Large intestine (tissue), 3 donors: ENCODE measurements at regions not wholly inside any gene's neighbourhood (a gene's known extent, or its start where the extent isn't known, plus 50 kb on each side); places are given as distances from the start of the nearest gene placed in this dataset.
"Not testable (repeated sequence)": the region's sequence is repeated elsewhere in the genome, so short reads cannot be mapped to it uniquely, and the experiment has no call there.

Experiments
- DNase-seq, 2 donors: peaks; one replicate each; pipeline versions ENCODE4 v3.0.0 to v3.0.0-alpha.2; 2013
- H3K27ac ChIP-seq: one replicate; pipeline ENCODE4 v1.5.1; 2013; ENCODE audit warnings: low read length
- H3K27me3 ChIP-seq: 2 replicates; pipeline ENCODE4 v1.6.1; 2013; ENCODE audit warnings: low read length; ENCODE audit not compliant: control insufficient read depth, insufficient read depth
- H3K36me3 ChIP-seq: 2 replicates; pipeline ENCODE4 v1.6.1; 2013; ENCODE audit warnings: low read length; ENCODE audit not compliant: control insufficient read depth, insufficient read depth
- H3K4me1 ChIP-seq: one replicate; pipeline ENCODE4 v1.6.1; 2013; ENCODE audit warnings: low read length; ENCODE audit not compliant: control insufficient read depth, insufficient read depth
- H3K4me3 ChIP-seq: one replicate; pipeline ENCODE4 v1.5.1; 2013; ENCODE audit warnings: low read length
- H3K9me3 ChIP-seq: one replicate; pipeline ENCODE4 v1.6.1; 2013; ENCODE audit warnings: mild to moderate bottlenecking, low read depth, low read length, moderate library complexity; ENCODE audit not compliant: control insufficient read depth
- WGBS: methylation state at CpG from one replicate; pipeline ENCODE4 v1.1.5; 2013; ENCODE audit warnings: low lambda C conversion rate; ENCODE audit not compliant: insufficient coverage; 5-methylcytosine and 5-hydroxymethylcytosine counted together

GRCh38 chr20:47427746-47428145, 71.2 kb upstream of the ZMYND8 start:
- WGBS, result 100% methylated on average over 1 of the region's 4 CpGs
- Histone ChIP-seq H3K4me3 (no peak overlapping the region), H3K9me3 (peaks cover 6% of the 10 kb centered on the region), H3K27ac (no peak overlapping the region), H3K4me1 (no peaks in the 10 kb centered on the region), H3K36me3 (no peaks in the 10 kb centered on the region), H3K27me3 (no peaks in the 10 kb centered on the region)
- DNase-seq, result no peak

GRCh38 chr20:47428164-47428563, 71.7 kb upstream of the ZMYND8 start:
- H3K27ac ChIP-seq, result no peak overlapping the region
- peaks cover 6% of the 10 kb centered on the region for H3K9me3 ChIP-seq
- no CpG with 5 or more reads among the region's 3 CpGs for WGBS
- no peaks in the 10 kb centered on the region for H3K4me1 ChIP-seq
- H3K27me3 ChIP-seq, result no peaks in the 10 kb centered on the region
- H3K4me3 ChIP-seq, result no peak overlapping the region
- no peaks in the 10 kb centered on the region for H3K36me3 ChIP-seq
- DNase-seq, result no peak

GRCh38 chr20:47428851-47429336, 72.4 kb upstream of the ZMYND8 start:
- no CpG with 5 or more reads among the region's 4 CpGs for WGBS

GRCh38 chr20:47429409-47429808, 72.3 kb upstream of the NCOA3 start:
- Histone ChIP-seq H3K9me3 (peaks cover 6% of the 10 kb centered on the region), H3K36me3 (no peaks in the 10 kb centered on the region), H3K4me1 (no peaks in the 10 kb centered on the region), H3K27ac (no peak overlapping the region), H3K27me3 (no peaks in the 10 kb centered on the region), H3K4me3 (no peak overlapping the region)
- DNase-seq, result no peak
- WGBS, result 90% methylated on average over 2 of the region's 3 CpGs

More at GRCh38 chr20:47428851-47429336, 72.4 kb upstream of the ZMYND8 start:
- Histone ChIP-seq H3K4me3 (no peak overlapping the region), H3K4me1 (no peaks in the 10 kb centered on the region), H3K9me3 (peaks cover 6% of the 10 kb centered on the region), H3K27ac (no peak overlapping the region), H3K27me3 (no peaks in the 10 kb centered on the region), H3K36me3 (no peaks in the 10 kb centered on the region)
- DNase-seq, result no peak

GRCh38 chr20:47430862-47431588, 70.7 kb upstream of the NCOA3 start:
- Histone ChIP-seq H3K4me1 (no peaks in the 10 kb centered on the region), H3K36me3 (no peaks in the 10 kb centered on the region), H3K9me3 (peaks cover 6% of the 10 kb centered on the region), H3K27me3 (no peaks in the 10 kb centered on the region), H3K4me3 (no peak overlapping the region), H3K27ac (no peak overlapping the region)
- WGBS, result no CpG with 5 or more reads among the region's 5 CpGs
- no peak for DNase-seq

- Histone ChIP-seq H3K4me1 (no peaks in the 10 kb centered on the region), H3K36me3 (no peaks in the 10 kb centered on the region), H3K27ac (no peak overlapping the region), H3K9me3 (no peaks in the 10 kb centered on the region), H3K27me3 (no peaks in the 10 kb centered on the region), H3K4me3 (no peak overlapping the region)
- DNase-seq, result no peak
- 20% methylated on average over 1 of the region's 3 CpGs for WGBS
Observed at GRCh38 chr20:47432834-47433210, 68.9 kb upstream of the NCOA3 start.

GRCh38 chr20:47434128-47434779, 67.4 kb upstream of the NCOA3 start:
- WGBS, result 100% methylated on average over 2 of the region's 13 CpGs
- not testable (repeated sequence) for H3K4me3 ChIP-seq, H3K4me1 ChIP-seq, H3K9me3 ChIP-seq, H3K36me3 ChIP-seq, H3K27ac ChIP-seq, DNase-seq, H3K27me3 ChIP-seq

- no peaks in the 10 kb centered on the region for H3K4me1 ChIP-seq
- H3K36me3 ChIP-seq, result no peaks in the 10 kb centered on the region
- H3K9me3 ChIP-seq, result no peaks in the 10 kb centered on the region
- DNase-seq, result peak; percentile 58 to 75
- no peaks in the 10 kb centered on the region for H3K27me3 ChIP-seq
- no peak overlapping the region for H3K4me3 ChIP-seq
- 26% methylated on average over 8 of the region's 18 CpGs for WGBS
- H3K27ac ChIP-seq, result no peak overlapping the region
Observed at GRCh38 chr20:47438464-47439381, 63.0 kb upstream of the NCOA3 start.

GRCh38 chr20:47440857-47441773, 60.6 kb upstream of the NCOA3 start:
- Histone ChIP-seq H3K27ac (no peak overlapping the region), H3K4me1 (no peaks in the 10 kb centered on the region), H3K27me3 (no peaks in the 10 kb centered on the region), H3K36me3 (no peaks in the 10 kb centered on the region), H3K4me3 (no peak overlapping the region), H3K9me3 (no peaks in the 10 kb centered on the region)
- 90% methylated on average over 2 of the region's 7 CpGs for WGBS
- no peak for DNase-seq
